ENCODE measurements at regions not wholly inside any gene's neighbourhood (a gene's known extent, or its start where the extent isn't known, plus 50 kb on each side); places are given as distances from the start of the nearest gene placed in this dataset.
"Not testable (repeated sequence)": the region's sequence is repeated elsewhere in the genome, so short reads cannot be mapped to it uniquely, and the experiment has no call there.

DNA sequence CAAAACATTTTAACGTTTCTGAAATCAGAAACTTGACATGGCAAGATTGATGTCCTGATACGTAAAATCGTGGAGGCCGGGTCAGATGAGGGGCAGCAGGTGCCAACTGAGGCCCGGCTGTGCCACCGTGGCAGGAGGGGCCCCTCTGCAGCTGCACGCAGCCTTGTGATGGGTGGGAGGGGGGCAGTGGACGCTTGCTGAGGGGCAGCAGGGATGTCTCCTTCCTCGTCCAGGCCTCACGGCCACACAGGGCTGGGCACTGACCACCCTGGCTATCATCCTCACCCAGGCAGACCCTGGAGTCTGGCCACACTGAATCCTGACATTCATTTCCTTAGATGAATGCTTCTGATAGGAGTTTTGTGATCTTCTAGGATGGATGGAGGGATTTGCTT, 114.7 kb downstream of the ERMARD start:
- no peak for DNase-seq (ENCODE audit: low read depth)

DNA sequence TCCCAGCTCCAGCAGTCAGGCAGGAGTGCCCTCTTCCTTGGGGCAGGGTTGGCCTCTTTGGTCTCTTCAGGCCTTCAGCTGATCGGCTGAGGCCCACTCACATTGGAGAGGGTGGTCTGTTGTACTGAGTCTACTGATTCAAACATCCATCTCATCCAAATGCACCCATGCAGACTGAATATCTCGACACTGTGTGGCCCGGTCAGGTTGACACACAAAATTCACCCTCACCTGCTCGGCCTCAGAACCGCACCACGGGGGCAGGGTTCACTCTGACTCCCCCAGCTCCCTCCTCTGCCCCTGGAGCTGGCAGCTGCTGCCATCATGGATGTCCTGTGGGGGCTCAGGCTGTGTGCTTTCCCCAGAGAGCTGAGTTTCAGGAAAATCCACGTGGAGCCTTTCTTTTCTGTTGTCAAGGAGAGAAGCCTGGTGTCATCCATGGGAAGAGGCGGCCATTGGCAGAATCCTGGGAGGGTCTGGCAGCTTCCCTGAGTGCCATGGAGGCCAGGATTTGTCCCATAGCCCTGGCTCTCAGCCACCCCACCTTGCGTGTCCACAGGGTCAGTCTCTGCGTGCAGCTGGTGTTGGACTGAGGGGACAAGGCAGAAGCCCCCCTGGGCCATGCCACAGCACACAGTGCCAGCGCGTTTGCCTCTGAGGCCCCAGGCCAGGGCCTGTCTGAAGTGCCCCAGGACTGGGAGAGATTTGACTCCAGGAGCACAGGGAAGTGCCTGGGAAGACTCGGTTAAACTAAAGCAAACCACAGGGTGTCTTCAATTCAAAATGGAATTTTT, 114.1 kb downstream of the ERMARD start:
- no peak for DNase-seq (ENCODE audit: low read depth)

DNA sequence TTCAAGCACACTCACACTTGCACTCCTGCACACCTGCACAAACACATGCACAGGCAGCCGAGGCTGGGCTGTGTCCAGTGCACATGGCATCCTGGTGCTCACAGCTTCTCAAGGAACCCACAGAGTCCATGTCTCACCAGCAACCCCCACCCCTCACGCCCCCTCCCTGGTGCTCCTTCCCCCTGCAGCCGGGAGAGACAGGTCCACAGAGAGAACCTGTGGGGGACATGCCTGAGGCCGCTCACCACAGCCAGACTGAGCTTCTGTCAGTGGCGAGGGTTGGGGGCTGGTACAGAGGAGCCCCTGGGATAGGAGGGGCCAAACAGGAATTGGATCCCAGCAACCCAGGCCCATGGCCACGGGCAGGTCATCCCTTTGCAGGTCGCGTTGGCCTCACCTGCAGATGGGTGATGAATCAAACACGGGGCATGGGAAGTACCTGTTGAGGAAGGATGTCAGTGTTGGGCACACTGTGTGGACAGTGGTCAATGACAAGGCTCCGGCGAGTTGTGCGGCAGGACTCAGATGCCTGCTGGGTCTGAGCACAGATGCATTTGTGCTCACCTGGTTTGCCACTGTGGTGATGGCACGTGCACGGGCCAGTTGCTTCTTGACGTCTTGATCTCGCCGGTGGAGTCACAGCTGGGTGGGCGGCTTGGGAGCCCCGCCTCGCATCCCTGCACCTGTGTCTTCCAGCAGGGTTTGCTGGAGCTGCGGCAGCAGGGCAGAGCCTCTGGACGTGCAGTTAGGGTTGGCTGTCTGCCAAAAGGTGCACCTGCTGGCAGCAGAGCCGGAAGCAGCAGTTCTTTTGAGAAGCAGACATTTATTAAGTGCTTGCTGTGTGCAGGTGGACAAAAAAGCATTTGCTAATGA, 113.0 kb downstream of the ERMARD start:
- DNase-seq (ENCODE audit: low read depth), result no peak

DNA sequence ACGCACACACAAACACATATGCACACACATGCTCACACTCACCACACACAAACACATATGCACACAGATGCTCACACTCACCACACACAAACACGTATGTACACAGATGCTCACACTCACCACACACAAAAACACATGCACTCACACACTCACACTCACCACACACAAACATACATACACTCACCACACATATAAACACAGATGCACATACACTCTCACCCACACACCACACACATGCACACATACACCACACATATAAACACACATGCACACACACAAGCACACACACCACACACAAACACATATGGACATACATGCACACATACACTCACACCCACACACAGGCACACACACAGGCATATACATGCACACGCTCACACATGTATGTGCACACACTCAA, 112.3 kb downstream of the ERMARD start:
- no peak for DNase-seq (ENCODE audit: low read depth)

DNA sequence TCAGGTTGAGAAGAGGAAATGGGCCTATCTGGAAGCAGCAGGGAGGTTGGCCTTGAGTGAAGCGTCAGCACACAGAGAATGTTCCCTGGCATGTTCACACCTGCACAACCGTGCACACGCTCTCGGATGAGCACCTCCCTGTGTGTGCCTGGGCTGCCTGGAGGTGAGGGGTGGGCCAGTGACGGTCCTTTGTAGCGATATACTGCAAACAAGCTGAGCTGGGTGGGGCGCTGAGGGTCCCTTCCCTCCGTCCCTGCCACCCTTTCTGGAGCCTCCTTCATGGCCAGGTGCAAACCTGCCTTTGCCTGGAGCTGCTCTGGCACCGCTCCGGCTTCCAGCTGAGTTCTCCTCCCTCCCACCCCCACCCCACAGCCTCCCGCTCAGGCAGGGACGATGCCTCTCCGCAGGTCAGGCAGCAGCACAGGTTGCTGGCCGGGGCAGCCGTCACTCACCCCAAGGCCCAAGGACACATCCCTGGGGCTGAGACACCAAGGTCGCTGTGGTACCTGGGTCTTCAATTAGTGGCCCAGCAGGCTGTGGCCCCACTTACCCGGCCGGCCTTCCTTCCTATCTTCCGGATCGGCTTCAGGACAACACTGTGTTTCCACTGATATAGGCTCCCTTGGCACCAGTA, 111.6 kb downstream of the ERMARD start:
- DNase-seq (ENCODE audit: low read depth), result no peak

DNA sequence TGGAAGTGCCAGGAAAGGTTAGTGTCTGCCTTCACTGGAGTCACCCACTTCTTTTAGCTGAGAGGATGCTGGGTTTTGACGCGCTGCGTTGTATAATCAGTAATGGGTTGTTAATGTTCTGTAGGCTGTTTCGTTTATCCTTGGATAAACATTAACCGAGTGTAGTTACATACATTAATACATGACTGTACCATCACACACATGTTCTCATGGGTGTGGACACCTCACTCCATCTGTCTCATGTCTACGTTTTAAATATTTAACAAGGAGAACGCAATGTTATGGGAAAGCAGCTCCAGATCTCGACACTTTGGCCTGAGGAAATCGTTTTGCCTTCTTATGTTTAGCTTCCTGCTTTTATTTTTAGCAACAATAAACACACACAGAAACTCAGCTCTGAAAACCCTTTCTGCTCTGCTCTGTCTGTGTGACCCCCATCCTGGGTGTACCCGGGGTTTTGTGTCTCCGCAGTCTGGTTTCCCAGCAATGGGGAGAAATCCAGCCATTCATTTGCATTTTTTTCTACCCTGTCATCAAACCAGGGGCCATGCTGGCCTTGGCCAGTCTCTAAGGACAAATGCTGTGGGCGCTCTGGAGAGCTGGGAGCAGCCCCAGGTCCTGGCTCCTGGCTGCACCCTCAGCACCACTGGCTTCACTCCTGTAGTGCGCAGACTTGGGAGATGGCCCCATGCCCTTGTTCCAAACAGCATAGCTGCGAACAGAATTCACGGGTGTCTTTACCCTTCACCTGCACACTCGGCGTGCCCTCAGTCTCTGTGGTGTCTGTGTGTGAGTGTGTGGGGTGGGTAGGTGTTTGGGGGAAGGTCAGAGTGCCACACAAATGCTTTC, 110.8 kb downstream of the ERMARD start:
- DNase-seq (ENCODE audit: low read depth), result no peak

DNA sequence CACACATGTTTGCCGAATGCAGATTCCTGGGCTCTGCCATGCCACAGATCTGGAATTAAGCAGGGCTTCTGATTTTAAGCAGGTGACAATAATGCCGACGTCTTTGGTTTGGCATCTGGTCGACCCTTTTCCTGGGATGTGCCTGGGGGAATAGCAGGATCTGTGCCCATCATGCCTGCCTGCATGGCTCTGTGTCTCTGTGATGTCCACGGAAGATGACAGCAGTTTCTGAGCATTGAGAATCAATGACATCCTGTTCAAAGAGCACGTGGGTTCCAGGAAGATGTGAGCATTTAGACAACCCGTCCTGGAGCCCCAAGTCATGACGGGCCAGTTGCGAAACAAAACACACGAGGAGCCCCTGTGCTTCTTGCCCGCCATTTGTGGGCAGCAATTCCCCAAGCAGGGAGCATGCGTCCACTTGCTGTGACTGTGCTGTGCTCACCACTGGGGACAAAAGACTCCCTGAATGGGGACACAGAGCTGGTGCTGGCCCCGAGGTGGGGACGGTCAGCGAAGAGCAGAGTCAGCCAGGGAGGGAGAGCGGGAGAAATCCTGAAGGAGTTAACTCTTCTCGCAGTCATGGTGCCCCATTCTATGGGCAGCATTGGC, 110.1 kb downstream of the ERMARD start:
- DNase-seq (ENCODE audit: low read depth), result no peak

DNA sequence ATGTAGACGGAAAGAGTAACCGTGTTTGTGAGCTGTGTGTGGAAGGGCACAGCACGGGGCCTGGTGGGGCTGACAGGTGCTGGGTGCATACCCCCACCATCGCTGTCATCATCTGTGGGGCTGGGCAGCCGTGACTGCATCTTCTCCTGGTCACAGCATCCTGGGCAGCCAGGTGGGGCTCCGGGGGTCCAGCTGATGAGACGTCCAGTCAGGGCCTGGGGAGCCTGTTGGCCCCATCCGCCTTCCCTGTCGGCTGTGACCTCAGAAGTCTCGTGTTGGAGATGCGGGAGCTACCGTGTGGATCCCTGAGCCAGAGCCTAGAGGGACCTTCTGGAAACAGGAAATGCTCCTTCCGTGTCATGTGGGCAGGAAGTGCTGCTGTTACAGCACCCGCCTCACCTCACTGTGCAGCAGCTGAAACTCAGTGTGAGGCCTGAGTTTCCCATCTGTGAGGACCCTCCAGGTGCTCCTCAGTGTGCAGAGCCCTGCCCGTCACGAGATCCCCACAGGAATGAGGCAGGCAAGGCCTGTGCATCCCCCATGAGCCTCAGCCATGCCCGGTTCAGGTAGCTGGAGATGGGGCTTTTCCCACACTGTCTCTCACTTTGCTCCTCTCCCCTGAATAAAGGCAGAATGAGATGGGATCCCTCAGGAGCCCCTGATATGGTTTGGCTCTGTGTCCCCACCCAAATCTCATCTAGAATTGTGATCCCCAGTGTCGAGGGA, 108.7 kb downstream of the ERMARD start:
- no peak for DNase-seq (ENCODE audit: low read depth)

DNA sequence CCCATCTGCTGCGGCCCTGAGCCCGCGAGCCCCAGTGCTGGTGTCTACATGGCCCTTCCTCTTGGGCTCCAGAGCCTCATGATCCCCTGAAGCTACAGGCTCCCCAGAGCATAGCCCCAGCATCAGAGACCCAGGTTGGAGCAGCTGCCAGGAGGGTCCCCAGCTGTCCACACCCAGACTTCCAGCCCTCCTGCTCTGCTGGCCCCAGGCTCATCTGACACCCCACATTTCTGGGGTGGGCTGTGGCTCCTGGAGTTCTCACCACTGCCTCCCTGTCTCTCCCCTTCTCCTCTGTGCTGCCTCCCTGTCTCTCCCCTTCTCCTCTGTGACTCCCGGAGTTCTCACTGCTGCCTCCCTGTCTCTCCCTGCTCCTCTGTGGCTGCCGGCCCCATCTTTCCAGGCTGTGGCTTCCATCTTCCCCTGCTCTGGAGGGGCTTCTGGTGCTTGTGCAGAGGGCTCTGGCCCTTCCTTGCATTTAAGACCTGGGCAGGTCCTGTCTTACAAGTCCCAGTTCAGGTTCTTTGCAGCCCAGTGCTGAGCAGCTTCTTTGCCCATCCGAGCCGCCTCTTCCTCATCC, 108.1 kb downstream of the ERMARD start:
- DNase-seq (ENCODE audit: low read depth), result no peak

DNA sequence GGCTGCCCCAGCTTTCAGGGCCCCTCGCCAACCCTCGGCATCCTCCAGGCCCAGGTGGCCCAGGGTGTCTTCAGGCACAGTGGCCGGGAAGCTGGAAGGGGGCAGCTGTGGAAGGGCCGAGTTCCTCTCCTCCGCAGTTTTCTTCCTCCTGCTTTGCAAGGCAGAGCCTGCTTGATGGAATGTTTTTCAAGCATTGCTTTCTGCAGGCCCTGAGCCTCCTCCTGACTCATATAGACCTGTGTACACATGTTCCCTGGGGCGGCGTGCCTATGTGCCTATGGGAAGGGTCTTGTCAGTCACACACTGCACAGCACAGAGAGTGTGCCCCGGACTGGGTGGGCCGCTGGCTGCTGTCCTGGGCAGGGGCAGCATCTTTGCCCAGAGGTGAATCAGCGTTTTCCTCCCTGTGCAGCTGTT, 107.5 kb downstream of the ERMARD start:
- no peak for DNase-seq (ENCODE audit: low read depth)

DNA sequence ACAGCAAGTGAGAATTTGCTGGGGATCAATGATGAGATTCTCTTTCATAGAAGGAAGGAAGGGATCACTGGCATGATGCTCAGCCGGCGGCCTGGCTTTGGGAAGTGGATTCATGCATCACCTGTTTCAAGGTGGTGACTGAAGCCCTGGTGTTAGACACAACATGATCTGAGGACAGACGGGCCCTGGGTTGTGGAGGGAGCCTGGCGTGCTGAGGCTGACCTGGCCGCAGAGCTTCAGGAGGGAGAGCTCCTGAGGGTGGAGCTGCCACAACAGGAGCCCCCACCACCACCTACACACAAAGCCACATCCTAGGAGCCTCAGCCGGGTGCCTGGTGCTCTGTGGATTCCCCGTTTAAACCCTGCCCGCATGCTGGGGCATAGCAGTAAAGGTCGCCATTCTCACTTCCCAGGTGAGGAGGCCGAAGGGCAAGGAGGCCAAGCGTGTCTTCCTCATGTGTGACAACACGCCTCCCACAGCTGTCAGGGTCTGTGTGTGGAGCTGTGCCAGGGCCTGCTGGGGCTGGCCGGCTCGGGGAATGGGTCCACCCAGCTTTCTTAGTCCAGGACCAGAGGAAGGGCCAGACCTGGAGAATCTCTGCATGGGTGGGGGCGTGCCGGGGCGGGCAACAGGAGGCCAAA, 107.0 kb downstream of the ERMARD start:
- no peak for DNase-seq (ENCODE audit: low read depth)

DNA sequence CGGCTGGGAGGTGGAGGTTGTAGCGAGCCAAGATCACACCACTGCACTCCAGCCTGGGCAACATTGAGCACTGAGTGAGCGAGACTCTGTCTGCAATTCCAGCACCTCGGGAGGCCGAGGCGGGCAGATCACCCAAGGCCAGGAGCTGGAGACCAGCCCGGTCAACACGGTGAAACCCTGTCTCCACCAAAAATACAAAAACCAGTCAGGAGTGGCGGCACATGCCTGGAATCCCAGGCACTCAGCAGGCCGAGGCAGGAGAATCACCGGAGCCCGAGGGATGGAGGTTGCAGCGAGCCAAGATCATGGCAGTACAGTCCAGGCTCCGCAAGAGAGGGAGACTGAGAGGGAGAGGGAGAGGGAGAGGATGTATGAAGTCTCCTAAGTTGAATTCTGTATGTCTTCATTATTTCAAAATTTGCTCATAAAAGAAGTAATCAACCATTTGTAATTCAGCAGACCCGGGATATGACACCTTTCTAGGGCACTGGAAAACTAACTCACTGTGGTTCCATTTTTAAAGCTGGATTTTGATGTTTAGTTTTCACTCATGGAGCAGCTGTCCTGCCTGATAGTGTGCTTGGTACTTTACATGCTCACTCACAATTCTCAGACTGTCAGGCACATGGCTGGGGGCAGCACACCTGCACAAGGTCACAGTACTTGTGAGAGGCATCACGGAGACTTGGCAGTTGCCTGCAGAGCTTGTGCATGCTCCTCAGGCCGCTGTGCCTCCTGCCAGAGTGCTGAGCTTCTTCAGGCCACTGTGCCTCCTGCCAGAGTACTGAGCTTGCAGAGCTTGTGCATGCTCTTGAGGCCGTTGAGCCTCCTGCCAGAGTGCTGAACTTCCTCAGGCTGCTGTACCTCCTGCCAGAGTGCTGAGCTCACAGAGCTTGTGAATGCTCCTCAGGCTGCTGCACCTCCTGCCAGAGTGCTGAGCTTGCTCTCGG, 106.2 kb downstream of the ERMARD start:
- DNase-seq (ENCODE audit: low read depth), result no peak

DNA sequence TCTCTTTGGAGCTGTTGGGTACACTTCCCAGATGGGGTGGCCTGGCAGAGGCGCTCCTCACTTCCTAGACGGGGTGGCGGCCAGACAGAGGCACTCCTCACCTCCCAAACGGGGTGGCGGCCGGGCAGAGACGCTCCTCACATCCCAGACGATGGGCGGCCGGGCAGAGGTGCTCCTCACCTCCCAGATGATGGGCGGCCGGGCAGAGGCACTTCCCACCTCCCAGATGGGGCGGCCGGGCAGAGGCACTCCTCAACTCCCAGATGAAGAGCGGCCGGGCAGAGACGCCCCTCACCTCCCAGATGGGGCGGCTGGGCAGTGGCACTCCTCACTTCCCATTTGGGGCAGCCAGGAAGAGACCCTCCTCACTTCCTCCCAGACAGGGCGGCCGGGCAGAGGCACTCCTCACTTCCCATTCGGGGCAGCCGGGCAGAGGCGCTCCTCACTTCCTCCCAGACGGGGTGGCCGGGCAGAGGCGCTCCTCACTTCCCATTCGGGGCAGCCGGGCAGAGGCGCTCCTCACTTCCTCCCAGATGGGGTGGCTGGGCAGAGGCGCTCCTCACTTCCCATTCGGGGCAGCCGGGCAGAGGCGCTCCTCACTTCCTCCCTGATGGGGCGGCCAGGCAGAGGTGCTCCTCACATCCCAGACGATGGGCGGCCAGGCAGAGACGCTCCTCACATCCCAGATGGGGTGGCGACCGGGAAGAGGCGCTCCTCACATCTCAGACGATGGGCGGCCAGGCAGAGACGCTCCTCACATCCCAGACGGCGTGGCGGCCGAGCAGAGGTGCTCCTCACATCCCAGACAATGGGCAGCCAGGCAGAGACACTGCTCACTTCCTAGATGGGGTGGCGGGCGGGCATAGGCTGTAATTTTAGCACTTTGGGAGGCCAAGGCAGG, 105.3 kb downstream of the ERMARD start:
- not testable (repeated sequence) for DNase-seq (ENCODE audit: low read depth)

DNA sequence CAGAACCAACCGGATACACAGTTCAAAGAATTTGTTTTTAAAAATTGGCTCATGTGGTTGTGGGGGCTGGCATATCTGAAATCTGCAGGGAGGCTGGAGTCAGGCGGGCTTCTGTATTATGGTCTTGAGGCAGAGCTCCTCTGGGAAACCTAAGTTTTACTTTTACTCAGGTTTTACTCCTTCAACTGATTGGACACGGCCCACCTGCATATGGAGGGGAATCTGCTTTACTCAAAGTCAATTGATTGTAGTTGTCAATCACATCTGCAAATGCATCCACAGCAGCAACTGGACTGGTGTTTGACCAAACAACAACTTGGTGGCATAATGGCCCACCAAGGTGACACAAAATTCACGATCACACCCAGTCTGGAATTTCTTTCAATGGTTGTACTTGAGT, 103.4 kb downstream of the ERMARD start:
- no peak for DNase-seq (ENCODE audit: low read depth)

DNA sequence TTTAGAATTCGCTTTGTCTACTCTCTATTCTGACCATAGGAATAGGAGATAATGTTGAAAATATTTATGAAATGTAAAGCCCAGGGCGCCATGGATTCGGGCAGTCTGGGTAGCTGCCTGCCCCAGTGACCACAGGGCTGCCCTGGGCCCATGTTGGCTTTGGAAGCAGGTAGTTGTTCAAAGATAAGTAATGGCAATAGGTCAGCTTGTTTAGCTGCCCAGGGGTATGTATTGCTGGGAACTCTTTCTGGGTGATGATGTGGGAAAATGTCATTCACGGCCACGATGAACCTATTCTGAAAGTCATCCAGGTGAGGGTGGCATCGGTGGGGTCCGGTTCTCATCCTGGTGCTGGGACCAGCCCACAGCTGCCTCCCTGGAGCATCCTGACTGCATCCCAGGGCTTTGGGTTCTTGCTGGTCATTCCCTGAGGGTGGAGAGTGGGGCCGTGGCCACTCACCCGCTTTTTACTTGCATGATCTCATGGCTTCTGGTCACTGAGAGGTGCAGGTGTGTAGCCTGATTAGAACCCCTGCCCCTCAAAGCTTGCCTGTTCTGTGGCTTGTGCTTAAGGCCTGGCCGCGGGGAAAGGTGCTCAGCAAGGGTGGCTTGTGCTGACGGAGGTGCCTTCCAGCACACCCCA, 102.8 kb downstream of the ERMARD start:
- DNase-seq (ENCODE audit: low read depth), result no peak

DNA sequence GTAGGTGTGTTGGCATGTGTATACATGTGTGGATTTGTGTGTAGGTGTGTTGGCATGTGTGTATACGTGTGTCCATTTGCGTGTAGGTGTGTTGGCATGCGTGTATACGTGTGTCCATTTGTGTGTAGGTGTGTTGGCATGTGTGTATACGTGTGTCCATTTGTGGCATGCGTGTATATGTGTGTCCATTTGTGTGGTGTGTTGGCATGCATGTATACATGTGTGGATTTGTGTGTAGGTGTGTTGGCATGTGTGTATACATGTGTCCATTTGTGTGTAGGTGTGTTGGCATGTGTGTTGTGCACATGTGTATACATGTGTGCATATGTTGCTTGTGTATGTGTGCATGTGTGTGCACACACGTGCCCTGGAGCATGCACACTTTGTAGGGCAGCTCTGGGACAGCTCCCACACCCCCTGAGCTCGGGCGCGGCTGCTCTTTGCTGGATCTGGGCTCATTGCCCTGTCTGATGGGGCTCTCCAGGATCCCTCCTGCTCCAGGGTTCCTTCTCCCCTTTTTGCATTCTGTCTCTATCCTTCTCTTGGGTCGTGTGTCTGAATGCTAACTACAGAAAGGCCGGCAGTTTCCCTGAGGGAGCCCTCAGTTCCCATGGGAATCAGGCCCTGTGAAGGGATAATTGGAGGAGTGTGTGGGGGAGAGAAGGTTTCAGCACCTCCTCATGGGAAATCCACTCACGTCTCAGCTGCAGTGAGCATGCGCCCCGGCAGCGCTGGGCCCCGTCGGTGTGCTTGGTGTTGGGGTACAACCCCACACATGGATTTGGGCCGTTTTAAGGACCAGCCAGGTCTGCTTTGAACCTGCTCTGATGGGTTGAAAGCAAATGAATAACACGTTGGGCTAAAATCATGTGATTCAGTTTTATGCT, 102.0 kb downstream of the ERMARD start:
- no peak for DNase-seq (ENCODE audit: low read depth)
